GM12878 (cell line): ENCODE measurements at regions not wholly inside any gene's neighbourhood (a gene's known extent, or its start where the extent isn't known, plus 50 kb on each side); places are given as distances from the start of the nearest gene placed in this dataset.

ENCODE experiments used
- ATAC-seq: fragments of 200-7000 bp; cut with Tn5 transposase; 3 replicates; pipeline ENCODE4 v1.9.1; 2020; ENCODE audit warnings: mild to moderate bottlenecking, moderate library complexity
- BruUV-seq: library from RNA; stranded (reverse); fragments of 400-500 nt; replicated peaks from 2 replicates; lab custom pipeline; 2021; lab: Mats Ljungman, UMichigan
- CTCF ChIA-PET: fragments of 300-600 bp; sonication (Branson Sonifier 250); formaldehyde crosslinking; extraction: SDS; loops from one replicate; lab custom pipeline; 2021; ENCODE audit warnings: inconsistent platforms; lab: Yijun Ruan, JAX
- POLR2A ChIA-PET: fragments of 350-600 bp; formaldehyde crosslinking; extraction: SDS; loops from one replicate; lab custom pipeline; 2021; ENCODE audit warnings: inconsistent platforms; lab: Charles Lee
- RAD21 ChIA-PET: fragments of 300-600 bp; sonication (Branson Sonifier 250); formaldehyde crosslinking; loops from one replicate; lab custom pipeline; 2023; ENCODE audit warnings: antibody characterized with exemption; ENCODE audit not compliant: unreplicated experiment; lab: Charles Lee
- SMC1A ChIA-PET: fragments of 300-600 bp; sonication (Branson Sonifier 250); formaldehyde crosslinking; loops from one replicate; lab custom pipeline; 2023; ENCODE audit not compliant: unreplicated experiment, uncharacterized antibody; lab: Charles Lee
- DNase-seq: peaks from one replicate; pipeline ENCODE4 v3.0.0-alpha.2; 2011; ENCODE audit warnings: low read depth, low spot score
- FAIRE-seq: peaks from 3 replicates; lab custom pipeline; 2011; peaks lifted over from hg19 to GRCh38; lab: Jason Lieb, UNC
- H2AFZ ChIP-seq: 2 replicates; pipeline ENCODE4 v1.6.0; 2011; ENCODE audit warnings: low read depth, low read length, control low read depth; ENCODE audit not compliant: control insufficient read depth
- H3K27ac ChIP-seq: 2 replicates; pipeline ENCODE4 v1.5.1; 2011; ENCODE audit warnings: control low read depth; ENCODE audit not compliant: control insufficient read depth, insufficient read depth
- H3K27me3 ChIP-seq, 2 experiments: replicated peaks in 1 of 2; 2 replicates each; pipeline versions ENCODE4 v1.6.0 to v1.6.1; 2011; ENCODE audit warnings: low read length in 1 of 2; ENCODE audit not compliant: control insufficient read depth in 2 of 2, insufficient read depth in 2 of 2
- H3K36me3 ChIP-seq, 2 experiments: 2 replicates each; pipeline ENCODE4 v1.5.1; 2011; ENCODE audit warnings: low read length in 1 of 2; ENCODE audit not compliant: control insufficient read depth in 2 of 2, insufficient read depth in 2 of 2
- H3K4me1 ChIP-seq: 2 replicates; pipeline ENCODE4 v1.6.1; 2011; ENCODE audit warnings: mild to moderate bottlenecking, low read length, moderate library complexity, mixed read lengths; ENCODE audit not compliant: control insufficient read depth, insufficient read depth
- H3K4me2 ChIP-seq: 2 replicates; pipeline ENCODE4 v1.6.0; 2011; ENCODE audit warnings: control low read depth; ENCODE audit not compliant: control insufficient read depth, insufficient read depth
- H3K4me3 ChIP-seq: fragments of 200-600 bp; sonication (generic); 2 replicates; pipeline ENCODE4 v1.5.1; 2016
- H3K79me2 ChIP-seq: 2 replicates; pipeline ENCODE4 v1.6.0; 2011; ENCODE audit warnings: low read length; ENCODE audit not compliant: control insufficient read depth, insufficient read depth
- H3K9ac ChIP-seq: 2 replicates; pipeline ENCODE4 v1.8.0; 2011; ENCODE audit warnings: low read length, control low read depth, mixed read lengths; ENCODE audit not compliant: control insufficient read depth, insufficient read depth
- H3K9me3 ChIP-seq: replicated peaks from 3 replicates; pipeline ENCODE4 v1.5.1; 2011; ENCODE audit warnings: mild to moderate bottlenecking, low read length; ENCODE audit not compliant: control insufficient read depth, insufficient read depth
- H4K20me1 ChIP-seq: 2 replicates; pipeline ENCODE4 v1.6.0; 2011; ENCODE audit not compliant: control insufficient read depth, insufficient read depth
- ATF3 ChIP-seq: IDR thresholded peaks from 2 replicates; pipeline ENCODE4 v1.6.1; 2011; ENCODE audit warnings: low read depth, mild to moderate bottlenecking, low read length, moderate library complexity, borderline replicate concordance; ENCODE audit errors: extremely low read depth
- IKZF1 ChIP-seq: fragments of 450-650 bp; conservative IDR thresholded peaks from 2 replicates; pipeline ENCODE4 v1.6.1; 2017; ENCODE audit warnings: antibody characterized with exemption, mild to moderate bottlenecking
- PKNOX1 ChIP-seq: fragments of 450-650 bp; IDR thresholded peaks from 2 replicates; pipeline ENCODE4 v1.6.1; 2016; ENCODE audit warnings: mild to moderate bottlenecking
- SUZ12 ChIP-seq: fragments of 200-600 bp; sonication (generic); IDR thresholded peaks from one replicate; pipeline ENCODE4 v1.6.1; 2018; ENCODE audit warnings: antibody characterized with exemption, mild to moderate bottlenecking; ENCODE audit not compliant: unreplicated experiment
- ZBTB11 ChIP-seq: fragments of 450-650 bp; formaldehyde crosslinking; IDR thresholded peaks from 2 replicates; pipeline ENCODE4 v1.5.0; 2022; ENCODE audit warnings: mild to moderate bottlenecking, missing genetic modification characterization
- ZNF592 ChIP-seq: fragments of 450-650 bp; IDR thresholded peaks from 2 replicates; pipeline ENCODE4 v1.6.1; 2017; ENCODE audit warnings: mild to moderate bottlenecking, moderate library complexity
- ZSCAN29 ChIP-seq: fragments of 450-650 bp; IDR thresholded peaks from 2 replicates; pipeline ENCODE4 v1.6.1; 2017; ENCODE audit warnings: mild to moderate bottlenecking, moderate library complexity
- WGBS: methylation state at CpG from one replicate; pipeline ENCODE4 v1.1.6; 2016; ENCODE audit warnings: low lambda C conversion rate; ENCODE audit not compliant: insufficient replicate concordance, insufficient coverage; ENCODE audit errors: missing lambda C conversion rate; 5-methylcytosine and 5-hydroxymethylcytosine counted together
- in situ Hi-C: fragments of 300-500 bp; cut with MboI; formaldehyde crosslinking; loops from 9 replicates; pipeline ENCODE4 v1.14.3; 2018; ENCODE audit warnings: mixed read lengths
- intact Hi-C: fragments of 100-400 bp; cut with micrococcal nuclease; formaldehyde crosslinking; loops from one replicate; pipeline ENCODE4 v1.14.2; 2022; ENCODE audit not compliant: unreplicated experiment
- TF ChIP-seq, protein P1 (sequence below), 3 experiments: IDR thresholded peaks in 2 of 3; conservative IDR thresholded peaks in 1 of 3; 2 replicates each; pipeline ENCODE4 v1.5.1; 2011; ENCODE audit warnings: low read depth in 3 of 3, low read length in 3 of 3, mild to moderate bottlenecking in 3 of 3, control low read depth in 2 of 3, moderate library complexity in 2 of 3, inconsistent platforms in 1 of 3, mixed read lengths in 1 of 3; ENCODE audit not compliant: control insufficient read depth in 2 of 3, insufficient read depth in 1 of 3; ENCODE audit errors: extremely low read depth in 1 of 3

DNA sequence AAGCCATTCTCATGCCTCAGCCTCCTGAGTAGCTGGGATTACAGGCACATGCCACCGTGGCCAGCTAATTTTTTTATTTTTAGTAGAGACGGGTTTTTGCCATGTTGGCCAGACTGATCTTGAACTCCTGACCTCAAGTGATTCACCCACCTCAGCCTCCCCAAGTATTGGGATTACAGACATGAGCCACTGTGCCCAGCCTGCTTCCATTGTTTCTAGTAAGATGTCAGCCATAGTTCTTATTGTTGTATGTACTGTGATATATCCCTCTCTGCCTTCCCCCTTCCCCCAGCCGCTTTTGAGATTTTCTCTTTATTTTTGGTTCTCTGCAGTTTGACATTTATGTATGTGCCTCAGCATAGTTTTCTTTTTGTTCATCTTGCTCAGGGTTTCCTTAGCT is 87.9 kb upstream of the KLF14 start:
- in situ Hi-C loops = no loop called here
- H3K27ac ChIP-seq = no peak overlapping the region
- H3K4me3 ChIP-seq = no peak overlapping the region
- no peaks in the 10 kb centered on the region for H3K36me3 ChIP-seq
- no peaks in the 10 kb centered on the region for H3K4me1 ChIP-seq
- WGBS = 37% methylated on average over 3 of the region's 3 CpGs
- ChIA-PET SMC1A (interaction anchor here (0.7 to 1.5 kb wide), 4 partner anchors 10 to 84 kb away, joined by 3 to 5 read pairs (median 3); no protein-coding TSS in a partner anchor), POLR2A (interaction anchor here (0.6 kb wide), 1 partner anchor 8 kb away, joined by 3 read pairs; no protein-coding TSS in a partner anchor), CTCF (interaction anchor here (1.0 to 1.6 kb wide), 3 partner anchors 10 to 15 kb away, joined by 3 to 5 read pairs (median 3); no protein-coding TSS in a partner anchor), RAD21 (interaction anchor here (0.6 to 1.3 kb wide), 2 partner anchors 10 to 779 kb away, joined by 3 to 7 read pairs; no protein-coding TSS in a partner anchor)
- ATAC-seq (no peak), DNase-seq (no peak), FAIRE-seq (no peak)
- TF ChIP-seq PKNOX1 = no peak
- TF ChIP-seq ZBTB11 (CRISPR knock-in tag) = no peak
- TF ChIP-seq ZSCAN29 = no peak
- TF ChIP-seq SUZ12 = no peak
- TF ChIP-seq ATF3 = no peak
- TF ChIP-seq ZNF592 = no peak
- no peak for TF ChIP-seq IKZF1
- TF ChIP-seq, protein P1, sequence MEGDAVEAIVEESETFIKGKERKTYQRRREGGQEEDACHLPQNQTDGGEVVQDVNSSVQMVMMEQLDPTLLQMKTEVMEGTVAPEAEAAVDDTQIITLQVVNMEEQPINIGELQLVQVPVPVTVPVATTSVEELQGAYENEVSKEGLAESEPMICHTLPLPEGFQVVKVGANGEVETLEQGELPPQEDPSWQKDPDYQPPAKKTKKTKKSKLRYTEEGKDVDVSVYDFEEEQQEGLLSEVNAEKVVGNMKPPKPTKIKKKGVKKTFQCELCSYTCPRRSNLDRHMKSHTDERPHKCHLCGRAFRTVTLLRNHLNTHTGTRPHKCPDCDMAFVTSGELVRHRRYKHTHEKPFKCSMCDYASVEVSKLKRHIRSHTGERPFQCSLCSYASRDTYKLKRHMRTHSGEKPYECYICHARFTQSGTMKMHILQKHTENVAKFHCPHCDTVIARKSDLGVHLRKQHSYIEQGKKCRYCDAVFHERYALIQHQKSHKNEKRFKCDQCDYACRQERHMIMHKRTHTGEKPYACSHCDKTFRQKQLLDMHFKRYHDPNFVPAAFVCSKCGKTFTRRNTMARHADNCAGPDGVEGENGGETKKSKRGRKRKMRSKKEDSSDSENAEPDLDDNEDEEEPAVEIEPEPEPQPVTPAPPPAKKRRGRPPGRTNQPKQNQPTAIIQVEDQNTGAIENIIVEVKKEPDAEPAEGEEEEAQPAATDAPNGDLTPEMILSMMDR (IDR thresholded peaks at IDR 0.05 in 2 of 3, conservative IDR thresholded peaks at IDR 0.05 in 1 of 3; ENCODE audit: control insufficient read depth in 2 of 3, extremely low read depth in 1 of 3, insufficient read depth in 1 of 3, low read depth in 3 of 3, low read length in 3 of 3) = no peak
- no peak overlapping the region for H3K9ac ChIP-seq
- H3K9me3 ChIP-seq = peaks cover 3% of the 10 kb centered on the region; the same call in 2 of the 3 replicates
- intact Hi-C loops = no loop called here
- no peaks in the 10 kb centered on the region for H4K20me1 ChIP-seq
- no peak overlapping the region for H2AFZ ChIP-seq
- no peaks in the 10 kb centered on the region for H3K27me3 ChIP-seq
- BruUV-seq = no TSS peak
- H3K79me2 ChIP-seq = no peaks in the 10 kb centered on the region
- no peak overlapping the region for H3K4me2 ChIP-seq
